OCI-LY1 (cell line): ENCODE measurements at regions not wholly inside any gene's neighbourhood (a gene's known extent, or its start where the extent isn't known, plus 50 kb on each side); places are given as distances from the start of the nearest gene placed in this dataset.

ENCODE experiments used
- H2AFZ ChIP-seq: fragments of 200-600 bp; sonication (generic), shearing (Covaris generic); 2 replicates; pipeline ENCODE4 v1.6.0; 2014; ENCODE audit warnings: antibody characterized with exemption, mild to moderate bottlenecking, low read length
- H3F3A ChIP-seq: fragments of 200-600 bp; sonication (generic), shearing (Covaris generic); 2 replicates; pipeline ENCODE4 v1.6.0; 2014; ENCODE audit warnings: mild to moderate bottlenecking, antibody characterized with exemption, low read length, moderate library complexity; ENCODE audit not compliant: insufficient read depth
- H3K27ac ChIP-seq: fragments of 200-600 bp; sonication (generic); 2 replicates; pipeline ENCODE4 v1.5.1; 2014; ENCODE audit warnings: low read length, mixed run types, mild to moderate bottlenecking, low read depth; ENCODE audit not compliant: poor library complexity, severe bottlenecking
- H3K27me3 ChIP-seq: fragments of 200-600 bp; sonication (generic); 2 replicates; pipeline ENCODE4 v1.6.0; 2014; ENCODE audit warnings: antibody characterized with exemption, mild to moderate bottlenecking, low read length, moderate library complexity; ENCODE audit not compliant: insufficient read depth
- H3K36me3 ChIP-seq: fragments of 200-600 bp; sonication (generic); 2 replicates; pipeline ENCODE4 v1.6.1; 2014; ENCODE audit warnings: mild to moderate bottlenecking, antibody characterized with exemption, low read length, moderate library complexity, mixed read lengths; ENCODE audit not compliant: insufficient read depth
- H3K4me1 ChIP-seq: fragments of 200-600 bp; sonication (generic); 2 replicates; pipeline ENCODE4 v1.5.1; 2014; ENCODE audit warnings: mild to moderate bottlenecking, low read length, moderate library complexity; ENCODE audit not compliant: insufficient read depth, severe bottlenecking
- H3K4me2 ChIP-seq: fragments of 200-600 bp; sonication (generic), shearing (Covaris generic); 2 replicates; pipeline ENCODE4 v1.6.1; 2014; ENCODE audit warnings: low read length
- H3K4me3 ChIP-seq: fragments of 200-600 bp; sonication (generic); 2 replicates; pipeline ENCODE4 v1.5.1; 2014; ENCODE audit warnings: low read length, low read depth, mild to moderate bottlenecking, mixed read lengths; ENCODE audit not compliant: poor library complexity, severe bottlenecking
- H3K79me2 ChIP-seq: fragments of 200-600 bp; shearing (Covaris generic); 2 replicates; pipeline ENCODE4 v1.6.1; 2016; ENCODE audit warnings: mixed run types, low read length, mixed read lengths; ENCODE audit not compliant: insufficient read depth
- H3K9ac ChIP-seq: fragments of 200-600 bp; sonication (generic), shearing (Covaris generic); 2 replicates; pipeline ENCODE4 v1.6.1; 2014; ENCODE audit warnings: mild to moderate bottlenecking, low read length, mixed read lengths
- H3K9me2 ChIP-seq: fragments of 200-600 bp; sonication (generic), shearing (Covaris generic); 2 replicates; pipeline ENCODE4 v1.6.1; 2014; ENCODE audit warnings: low read depth, mild to moderate bottlenecking, low read length, mixed read lengths
- H3K9me3 ChIP-seq: fragments of 200-600 bp; shearing (Covaris generic); 2 replicates; pipeline ENCODE4 v1.6.1; 2014; ENCODE audit warnings: low read length, mixed read lengths
- H4K20me1 ChIP-seq: fragments of 200-600 bp; sonication (generic), shearing (Covaris generic); 2 replicates; pipeline ENCODE4 v1.6.0; 2016; ENCODE audit warnings: mild to moderate bottlenecking, low read length; ENCODE audit not compliant: insufficient read depth
- EZH2 ChIP-seq: fragments of 200-600 bp; sonication (generic), shearing (Covaris generic); IDR thresholded peaks from 2 replicates; pipeline ENCODE4 v1.8.0; 2017; ENCODE audit warnings: borderline replicate concordance, mixed run types, mild to moderate bottlenecking, antibody characterized with exemption, low read length, moderate library complexity, mixed read lengths
- TF ChIP-seq, protein P1 (sequence below): fragments of 200-600 bp; sonication (generic), shearing (Covaris generic); IDR thresholded peaks from 2 replicates; pipeline ENCODE4 v1.5.1; 2017; ENCODE audit warnings: mild to moderate bottlenecking, antibody characterized with exemption, low read length, moderate library complexity, mixed read lengths

DNA sequence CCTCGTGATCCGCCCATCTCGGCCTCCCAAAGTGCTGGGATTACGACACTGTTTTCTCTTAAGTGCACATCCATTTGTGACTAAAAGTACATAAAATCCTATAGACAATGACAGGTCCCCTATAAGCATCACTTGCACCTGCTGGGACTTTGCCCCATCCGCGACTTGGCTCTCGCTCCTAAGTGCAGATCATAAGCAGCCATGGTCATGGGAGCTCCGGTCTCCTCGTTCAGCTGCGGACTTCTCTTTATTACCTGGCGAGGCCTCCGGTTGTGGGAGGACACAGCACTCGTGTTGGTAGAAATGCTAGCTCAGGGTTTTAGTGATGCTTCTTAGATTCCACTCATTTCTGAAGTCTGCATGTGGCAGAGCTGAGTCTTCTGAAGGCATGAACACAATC, 92.7 kb upstream of the ST6GAL2 start:
- Histone ChIP-seq H3K9me3 (no peaks in the 10 kb centered on the region), H3K4me2 (no peak overlapping the region), H4K20me1 (no peaks in the 10 kb centered on the region), H3K27ac (no peak overlapping the region), H3K9ac (no peak overlapping the region), H3K27me3 (no peaks in the 10 kb centered on the region), H3K9me2 (no peaks in the 10 kb centered on the region), H3K4me1 (no peaks in the 10 kb centered on the region), H3K4me3 (no peak overlapping the region), H3K36me3 (no peaks in the 10 kb centered on the region), H3F3A (no peaks in the 10 kb centered on the region), H3K79me2 (no peaks in the 10 kb centered on the region), H2AFZ (no peak overlapping the region)
- no peak for TF ChIP-seq EZH2
- TF ChIP-seq, protein P1, sequence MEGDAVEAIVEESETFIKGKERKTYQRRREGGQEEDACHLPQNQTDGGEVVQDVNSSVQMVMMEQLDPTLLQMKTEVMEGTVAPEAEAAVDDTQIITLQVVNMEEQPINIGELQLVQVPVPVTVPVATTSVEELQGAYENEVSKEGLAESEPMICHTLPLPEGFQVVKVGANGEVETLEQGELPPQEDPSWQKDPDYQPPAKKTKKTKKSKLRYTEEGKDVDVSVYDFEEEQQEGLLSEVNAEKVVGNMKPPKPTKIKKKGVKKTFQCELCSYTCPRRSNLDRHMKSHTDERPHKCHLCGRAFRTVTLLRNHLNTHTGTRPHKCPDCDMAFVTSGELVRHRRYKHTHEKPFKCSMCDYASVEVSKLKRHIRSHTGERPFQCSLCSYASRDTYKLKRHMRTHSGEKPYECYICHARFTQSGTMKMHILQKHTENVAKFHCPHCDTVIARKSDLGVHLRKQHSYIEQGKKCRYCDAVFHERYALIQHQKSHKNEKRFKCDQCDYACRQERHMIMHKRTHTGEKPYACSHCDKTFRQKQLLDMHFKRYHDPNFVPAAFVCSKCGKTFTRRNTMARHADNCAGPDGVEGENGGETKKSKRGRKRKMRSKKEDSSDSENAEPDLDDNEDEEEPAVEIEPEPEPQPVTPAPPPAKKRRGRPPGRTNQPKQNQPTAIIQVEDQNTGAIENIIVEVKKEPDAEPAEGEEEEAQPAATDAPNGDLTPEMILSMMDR = no peak

DNA sequence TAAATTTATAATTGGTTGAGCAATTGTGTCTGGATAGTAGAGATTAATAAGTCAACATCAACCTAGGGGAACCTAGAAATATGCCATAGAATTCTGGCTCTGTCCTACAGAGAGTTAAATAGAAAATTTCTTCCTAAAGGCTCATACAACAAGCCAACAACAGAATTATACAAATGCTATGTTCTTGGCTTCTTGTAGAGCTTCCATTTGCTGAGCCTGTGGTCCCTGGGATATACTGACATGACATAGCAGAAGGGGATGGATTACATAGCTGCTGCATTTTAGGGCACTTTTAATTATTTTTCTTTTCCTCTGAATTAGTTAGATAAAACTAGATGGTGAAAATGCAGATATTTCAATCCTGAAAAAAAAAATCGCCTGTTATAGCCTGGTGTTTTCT, 95.5 kb upstream of the ST6GAL2 start:
- Histone ChIP-seq H3K4me2 (no peak overlapping the region), H4K20me1 (no peaks in the 10 kb centered on the region), H3F3A (no peaks in the 10 kb centered on the region), H3K9ac (no peak overlapping the region), H3K4me3 (no peak overlapping the region), H2AFZ (no peak overlapping the region), H3K36me3 (no peaks in the 10 kb centered on the region), H3K9me2 (no peaks in the 10 kb centered on the region), H3K9me3 (no peaks in the 10 kb centered on the region), H3K79me2 (no peaks in the 10 kb centered on the region), H3K27me3 (no peaks in the 10 kb centered on the region), H3K4me1 (no peaks in the 10 kb centered on the region), H3K27ac (no peak overlapping the region)
- TF ChIP-seq, protein P1 = no peak
- TF ChIP-seq EZH2 = no peak

- Histone ChIP-seq H3K27ac (no peak overlapping the region), H4K20me1 (no peaks in the 10 kb centered on the region), H3K4me1 (no peaks in the 10 kb centered on the region), H3K4me2 (no peak overlapping the region), H3K36me3 (no peaks in the 10 kb centered on the region), H3K27me3 (no peaks in the 10 kb centered on the region), H3K9me2 (no peaks in the 10 kb centered on the region), H3F3A (no peaks in the 10 kb centered on the region), H3K9ac (no peak overlapping the region), H3K9me3 (no peaks in the 10 kb centered on the region), H3K79me2 (no peaks in the 10 kb centered on the region), H3K4me3 (no peak overlapping the region), H2AFZ (no peak overlapping the region)
- TF ChIP-seq, protein P1 = no peak
- TF ChIP-seq EZH2 = no peak
These were observed 96.4 kb upstream of the ST6GAL2 start for GRCh38 chr2:106982350-106982749.
